Spleen (tissue), 7 donors: ENCODE measurements at regions not wholly inside any gene's neighbourhood (a gene's known extent, or its start where the extent isn't known, plus 50 kb on each side); places are given as distances from the start of the nearest gene placed in this dataset.

ENCODE experiments used
- POLR2A ChIP-seq, 3 donors: fragments of 450-650 bp; IDR thresholded peaks; one replicate each; pipeline ENCODE4 v1.5.1; 2017; ENCODE audit warnings: antibody characterized with exemption in 3 of 3, mild to moderate bottlenecking in 1 of 3
- TF ChIP-seq, protein P1 (sequence below), 11 experiments: fragments of 200-600 bp in 7 of 11; fragments of 450-650 bp in 4 of 11; sonication (generic) in 4 of 11; IDR thresholded peaks in 8 of 11; conservative IDR thresholded peaks in 3 of 11; 1 replicate in 7 of 11; 2 replicates in 4 of 11; pipeline versions ENCODE4 v1.4.0 to v1.8.0; 2016 to 2021; ENCODE audit warnings: antibody characterized with exemption in 11 of 11, inconsistent platforms in 4 of 11, mild to moderate bottlenecking in 1 of 11
- donor health status: DM: no; HTN: no; CAD: no; lungs with moderate emphysema.
- donor health status: DM: no; HTN: no; CAD: no.
- donor health status: DM: no; HTN: no; CAD: no.

DNA sequence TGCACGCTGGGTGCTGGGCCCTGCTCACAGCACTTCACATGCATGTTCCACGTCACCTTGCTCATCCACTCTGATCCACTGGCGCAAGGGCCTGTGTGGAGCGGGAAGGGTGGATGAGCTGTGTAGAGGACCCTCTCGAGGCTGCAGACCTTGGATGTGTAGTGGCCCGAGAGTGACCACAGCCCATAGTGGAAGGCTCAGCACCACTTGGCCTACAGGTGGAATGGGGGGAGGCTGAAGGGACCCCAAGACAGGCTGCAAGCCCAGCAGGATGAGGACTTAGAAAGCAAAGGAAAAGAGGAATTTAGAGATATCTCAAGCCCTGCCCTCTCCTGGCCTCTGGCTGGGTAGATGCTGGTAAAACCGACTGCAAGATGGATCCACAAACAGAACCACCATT, 175.9 kb upstream of the COPS8 start:
- no peak for TF ChIP-seq POLR2A (IDR thresholded peaks at IDR 0.05)
- TF ChIP-seq, protein P1, sequence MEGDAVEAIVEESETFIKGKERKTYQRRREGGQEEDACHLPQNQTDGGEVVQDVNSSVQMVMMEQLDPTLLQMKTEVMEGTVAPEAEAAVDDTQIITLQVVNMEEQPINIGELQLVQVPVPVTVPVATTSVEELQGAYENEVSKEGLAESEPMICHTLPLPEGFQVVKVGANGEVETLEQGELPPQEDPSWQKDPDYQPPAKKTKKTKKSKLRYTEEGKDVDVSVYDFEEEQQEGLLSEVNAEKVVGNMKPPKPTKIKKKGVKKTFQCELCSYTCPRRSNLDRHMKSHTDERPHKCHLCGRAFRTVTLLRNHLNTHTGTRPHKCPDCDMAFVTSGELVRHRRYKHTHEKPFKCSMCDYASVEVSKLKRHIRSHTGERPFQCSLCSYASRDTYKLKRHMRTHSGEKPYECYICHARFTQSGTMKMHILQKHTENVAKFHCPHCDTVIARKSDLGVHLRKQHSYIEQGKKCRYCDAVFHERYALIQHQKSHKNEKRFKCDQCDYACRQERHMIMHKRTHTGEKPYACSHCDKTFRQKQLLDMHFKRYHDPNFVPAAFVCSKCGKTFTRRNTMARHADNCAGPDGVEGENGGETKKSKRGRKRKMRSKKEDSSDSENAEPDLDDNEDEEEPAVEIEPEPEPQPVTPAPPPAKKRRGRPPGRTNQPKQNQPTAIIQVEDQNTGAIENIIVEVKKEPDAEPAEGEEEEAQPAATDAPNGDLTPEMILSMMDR (IDR thresholded peaks at IDR 0.05 in 8 of 11, conservative IDR thresholded peaks at IDR 0.05 in 3 of 11): no peak
